ENCODE measurements at regions not wholly inside any gene's neighbourhood (a gene's known extent, or its start where the extent isn't known, plus 50 kb on each side); places are given as distances from the start of the nearest gene placed in this dataset.
A peak's percentile ranks its signal among the peaks of the same experiment; 100 is the strongest.

- DNase-seq (ENCODE audit: low read depth, low spot score): no peak
Observed at GRCh38 chr4:138964716-138965426, 50.7 kb upstream of the NOCT start.

- DNase-seq (ENCODE audit: low read depth, low spot score): no peak
Observed at GRCh38 chr4:138963412-138963811, 52.2 kb upstream of the NOCT start.

- DNase-seq (ENCODE audit: low read depth, low spot score): no peak
Observed at GRCh38 chr4:138961664-138962063, 53.9 kb upstream of the NOCT start.

- no peak for DNase-seq (ENCODE audit: low read depth, low spot score)
Observed at GRCh38 chr4:138961129-138961528, 54.5 kb upstream of the NOCT start.

GRCh38 chr4:138960175-138960710, 55.3 kb upstream of the NOCT start:
- DNase-seq (ENCODE audit: low read depth, low spot score): no peak

- no peak for DNase-seq (ENCODE audit: low read depth, low spot score)
Observed at GRCh38 chr4:138959097-138959815, 56.3 kb upstream of the NOCT start.

- no peak for DNase-seq (ENCODE audit: low read depth, low spot score)
Observed at GRCh38 chr4:138958519-138958918, 57.1 kb upstream of the NOCT start.

GRCh38 chr4:138957302-138957701, 58.3 kb upstream of the NOCT start:
- no peak for DNase-seq (ENCODE audit: low read depth, low spot score)

GRCh38 chr4:138954428-138954827, 61.2 kb upstream of the NOCT start:
- no peak for DNase-seq (ENCODE audit: low read depth, low spot score)

GRCh38 chr4:138953961-138954371, 61.6 kb upstream of the NOCT start:
- DNase-seq (ENCODE audit: low read depth, low spot score): peak; percentile 67

- DNase-seq (ENCODE audit: low read depth, low spot score): no peak
Observed at GRCh38 chr4:138952411-138952810, 63.2 kb upstream of the NOCT start.

GRCh38 chr4:138951764-138952163, 63.8 kb upstream of the NOCT start:
- no peak for DNase-seq (ENCODE audit: low read depth, low spot score)

GRCh38 chr4:138949866-138950265, 65.7 kb upstream of the NOCT start:
- no peak for DNase-seq (ENCODE audit: low read depth, low spot score)

- DNase-seq (ENCODE audit: low read depth, low spot score): no peak
Observed at GRCh38 chr4:138948918-138949317, 66.7 kb upstream of the NOCT start.

- DNase-seq (ENCODE audit: low read depth, low spot score): no peak
Observed at GRCh38 chr4:138946306-138946705, 69.3 kb upstream of the NOCT start.

- DNase-seq (ENCODE audit: low read depth, low spot score): no peak
Observed at GRCh38 chr4:138945840-138946239, 69.7 kb upstream of the NOCT start.

GRCh38 chr4:138945401-138945800, 70.2 kb upstream of the NOCT start:
- no peak for DNase-seq (ENCODE audit: low read depth, low spot score)

- no peak for DNase-seq (ENCODE audit: low read depth, low spot score)
Observed at GRCh38 chr4:138943893-138944292, 71.7 kb upstream of the NOCT start.

- no peak for DNase-seq (ENCODE audit: low read depth, low spot score)
Observed at GRCh38 chr4:138941037-138941436, 74.5 kb upstream of the NOCT start.

GRCh38 chr4:138939960-138940359, 75.6 kb upstream of the NOCT start:
- DNase-seq (ENCODE audit: low read depth, low spot score): no peak

GRCh38 chr4:138938366-138938690, 77.3 kb upstream of the NOCT start:
- peak; percentile 20 for DNase-seq (ENCODE audit: low read depth, low spot score)

- DNase-seq (ENCODE audit: low read depth, low spot score): no peak
Observed at GRCh38 chr4:138935135-138935807, 80.3 kb upstream of the NOCT start.

GRCh38 chr4:138927072-138927471, 88.5 kb upstream of the NOCT start:
- no peak for DNase-seq (ENCODE audit: low read depth, low spot score)
